HUES64 (cell line): ENCODE measurements at regions not wholly inside any gene's neighbourhood (a gene's known extent, or its start where the extent isn't known, plus 50 kb on each side); places are given as distances from the start of the nearest gene placed in this dataset.
"Not testable (repeated sequence)": the region's sequence is repeated elsewhere in the genome, so short reads cannot be mapped to it uniquely, and the experiment has no call there.

Source experiments
- H3K27ac ChIP-seq: 2 replicates; pipeline ENCODE4 v1.7.0; 2013; ENCODE audit warnings: low read depth, low read length, inconsistent platforms
- H3K27me3 ChIP-seq: 2 replicates; pipeline ENCODE4 v1.6.1; 2013; ENCODE audit warnings: mild to moderate bottlenecking, low read length; ENCODE audit not compliant: insufficient read depth
- H3K36me3 ChIP-seq: 2 replicates; pipeline ENCODE4 v1.6.1; 2013; ENCODE audit warnings: mild to moderate bottlenecking, low read length; ENCODE audit not compliant: insufficient read depth
- H3K4me1 ChIP-seq: 2 replicates; pipeline ENCODE4 v1.6.1; 2013; ENCODE audit warnings: mild to moderate bottlenecking, low read length, moderate library complexity; ENCODE audit not compliant: insufficient read depth
- H3K4me3 ChIP-seq: 2 replicates; pipeline ENCODE4 v1.5.1; 2013; ENCODE audit warnings: mild to moderate bottlenecking, low read length, moderate library complexity
- H3K9ac ChIP-seq: 2 replicates; pipeline ENCODE4 v1.6.1; 2013; ENCODE audit warnings: mild to moderate bottlenecking, low read depth, low read length
- H3K9me3 ChIP-seq: 2 replicates; pipeline ENCODE4 v1.6.1; 2013; ENCODE audit warnings: low read depth, low read length; ENCODE audit not compliant: insufficient read depth
- whole genome bisulfite sequencing: fragments of 150-250, 120-280 bp; methylation state at CpG from one replicate; pipeline ENCODE4 v1.1.7; 2013; ENCODE audit warnings: missing lambda C conversion rate; 5-methylcytosine and 5-hydroxymethylcytosine counted together

GRCh38 chr2:87412036-87412820 is 335.7 kb upstream of the PLGLB2 start:
- H3K27ac ChIP-seq, H3K4me3 ChIP-seq, H3K9ac ChIP-seq, H3K4me1 ChIP-seq, H3K9me3 ChIP-seq, H3K27me3 ChIP-seq, H3K36me3 ChIP-seq: not testable (repeated sequence)
- 92% methylated on average over 1 of the region's 7 CpGs for WGBS

DNA sequence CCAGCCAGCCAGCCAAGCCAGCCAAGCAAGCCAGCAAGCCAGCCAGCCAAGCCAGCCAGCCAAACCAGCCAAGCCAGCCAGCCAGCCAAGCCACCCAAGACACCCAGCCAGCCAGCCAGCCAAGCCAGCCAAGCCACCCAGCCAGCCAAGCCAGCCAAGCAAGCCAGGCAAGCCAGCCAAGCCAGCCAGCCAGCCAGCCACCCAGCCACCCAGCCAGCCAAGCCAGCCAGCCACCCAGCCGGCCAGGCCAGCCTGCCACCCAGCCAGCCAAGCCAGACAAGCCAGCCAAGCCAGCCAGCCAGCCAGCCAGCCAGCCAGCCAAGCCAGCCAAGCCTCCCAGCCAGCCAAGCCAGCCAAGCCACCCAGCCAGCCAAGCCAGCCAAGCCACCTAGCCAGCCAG is 333.6 kb upstream of the PLGLB2 start:
- WGBS = 6% methylated on average over 1 of the region's 1 CpG
- H3K4me1 ChIP-seq, H3K36me3 ChIP-seq, H3K4me3 ChIP-seq, H3K27me3 ChIP-seq, H3K27ac ChIP-seq, H3K9me3 ChIP-seq, H3K9ac ChIP-seq: not testable (repeated sequence)

DNA sequence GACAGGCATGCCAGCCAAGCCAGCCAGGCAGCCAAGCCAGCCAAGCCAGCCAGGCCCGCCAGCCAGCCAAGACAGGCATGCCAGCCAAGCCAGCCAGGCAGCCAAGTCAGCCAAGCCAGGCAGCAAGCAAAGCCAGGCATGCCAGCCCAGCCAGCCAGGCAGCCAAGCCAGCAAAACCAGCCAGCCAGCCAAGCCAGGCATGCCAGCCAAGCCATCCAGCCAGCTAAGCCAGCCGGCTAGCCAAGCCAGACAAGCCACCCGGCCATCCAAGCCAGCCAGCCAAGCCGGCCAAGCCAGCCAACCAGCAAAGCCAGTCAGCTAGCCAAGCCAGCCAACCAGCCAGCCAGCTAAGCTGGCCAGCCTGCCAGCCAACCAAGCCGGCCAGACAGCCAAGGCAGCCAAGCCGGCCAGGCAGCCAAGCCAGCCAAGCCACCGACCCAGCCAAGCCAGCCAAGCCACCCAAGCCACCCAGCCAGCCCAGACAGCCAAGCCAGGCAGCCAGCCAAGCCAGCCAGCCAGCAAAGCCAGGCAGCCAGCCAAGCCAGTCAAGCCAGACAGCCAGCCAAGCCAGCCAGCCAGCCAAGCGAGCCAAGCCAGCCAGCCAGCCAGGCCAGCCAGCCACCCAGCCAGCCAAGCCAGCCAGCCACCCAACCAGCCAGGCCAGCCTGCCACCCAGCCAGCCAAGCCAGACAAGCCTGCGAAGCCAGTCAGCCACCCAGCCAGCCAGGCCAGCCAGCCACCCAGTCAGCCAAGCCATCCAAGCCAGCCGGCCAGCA is 332.9 kb upstream of the PLGLB2 start:
- not testable (repeated sequence) for H3K9me3 ChIP-seq, H3K36me3 ChIP-seq, H3K4me3 ChIP-seq, H3K27ac ChIP-seq, H3K27me3 ChIP-seq, H3K4me1 ChIP-seq, H3K9ac ChIP-seq
- WGBS = 97% methylated on average over 2 of the region's 10 CpGs

GRCh38 chr2:87415586-87416265 is 332.2 kb upstream of the PLGLB2 start:
- H3K9ac ChIP-seq, H3K4me3 ChIP-seq, H3K27me3 ChIP-seq, H3K27ac ChIP-seq, H3K36me3 ChIP-seq, H3K9me3 ChIP-seq, H3K4me1 ChIP-seq: not testable (repeated sequence)
- WGBS = 14% methylated on average over 1 of the region's 1 CpG

- H3K4me3 ChIP-seq, H3K9me3 ChIP-seq, H3K36me3 ChIP-seq, H3K9ac ChIP-seq, H3K27ac ChIP-seq, H3K4me1 ChIP-seq, H3K27me3 ChIP-seq: not testable (repeated sequence)
- WGBS = 77% methylated on average over 1 of the region's 1 CpG
Measured at GRCh38 chr2:87416266-87416592, 331.7 kb upstream of the PLGLB2 start.

DNA sequence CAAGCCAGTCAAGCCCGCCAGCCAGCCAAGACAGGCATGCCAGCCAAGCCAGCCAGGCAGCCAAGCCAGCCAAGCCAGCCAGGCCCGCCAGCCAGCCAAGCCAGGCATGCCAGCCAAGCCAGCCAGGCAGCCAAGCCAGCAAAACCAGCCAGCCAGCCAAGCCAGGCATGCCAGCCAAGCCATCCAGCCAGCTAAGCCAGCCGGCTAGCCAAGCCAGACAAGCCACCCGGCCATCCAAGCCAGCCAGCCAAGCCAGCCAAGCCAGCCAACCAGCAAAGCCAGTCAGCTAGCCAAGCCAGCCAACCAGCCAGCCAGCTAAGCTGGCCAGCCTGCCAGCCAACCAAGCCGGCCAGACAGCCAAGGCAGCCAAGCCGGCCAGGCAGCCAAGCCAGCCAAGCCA is 330.7 kb upstream of the PLGLB2 start:
- WGBS = 100% methylated on average over 2 of the region's 6 CpGs

DNA sequence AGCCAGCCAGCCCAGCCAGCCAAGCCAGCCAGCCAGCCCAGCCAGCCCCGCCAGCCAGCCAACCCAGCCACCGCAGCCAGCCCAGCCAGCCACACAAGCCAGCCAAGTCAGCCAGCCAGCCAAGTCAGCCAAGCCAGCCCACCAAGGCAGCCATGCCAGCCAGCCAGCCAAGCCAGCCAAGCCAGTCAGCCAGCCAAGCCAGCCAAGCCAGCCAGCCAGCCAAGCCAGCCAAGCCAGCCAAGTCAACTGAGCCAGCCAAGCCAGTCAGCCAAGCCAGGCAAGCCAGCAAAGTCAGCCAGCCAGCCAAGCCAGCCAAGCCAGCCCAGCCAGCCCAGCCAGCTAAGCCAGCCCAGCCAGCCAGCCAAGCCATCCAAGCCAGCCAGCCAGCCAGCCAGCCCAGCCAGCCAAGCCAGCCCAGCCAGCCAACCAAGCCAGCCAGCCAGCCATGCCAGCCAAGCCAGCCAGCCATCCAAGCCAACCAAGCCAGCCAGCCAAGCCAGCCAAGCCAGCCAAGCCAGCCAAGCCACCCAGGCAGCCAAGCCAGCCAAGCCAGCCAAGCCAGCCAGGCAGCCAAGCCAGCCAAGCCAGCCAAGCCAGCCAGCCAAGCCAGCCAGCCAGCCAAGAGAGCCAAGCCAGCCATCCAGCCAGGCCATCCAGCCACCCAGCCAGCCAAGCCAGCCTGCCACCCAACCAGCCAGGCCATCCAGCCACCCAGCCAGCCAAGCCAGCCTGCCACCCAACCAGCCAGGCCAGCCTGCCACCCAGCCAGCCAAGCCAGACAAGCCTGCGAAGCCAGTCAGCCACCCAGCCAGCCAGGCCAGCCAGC is 329.9 kb upstream of the PLGLB2 start:
- H3K9me3 ChIP-seq, H3K4me3 ChIP-seq, H3K36me3 ChIP-seq, H3K27me3 ChIP-seq, H3K27ac ChIP-seq, H3K9ac ChIP-seq, H3K4me1 ChIP-seq: not testable (repeated sequence)
- 100% methylated on average over 1 of the region's 3 CpGs for WGBS

More for the DNA sequence above, 330.7 kb upstream of the PLGLB2 start:
- not testable (repeated sequence) for H3K9ac ChIP-seq, H3K27ac ChIP-seq, H3K4me3 ChIP-seq, H3K27me3 ChIP-seq, H3K9me3 ChIP-seq, H3K4me1 ChIP-seq, H3K36me3 ChIP-seq

GRCh38 chr2:87418823-87419822 is 328.8 kb upstream of the PLGLB2 start:
- not testable (repeated sequence) for H3K4me3 ChIP-seq, H3K36me3 ChIP-seq, H3K4me1 ChIP-seq, H3K9me3 ChIP-seq, H3K9ac ChIP-seq, H3K27ac ChIP-seq, H3K27me3 ChIP-seq
- WGBS = 90% methylated on average over 4 of the region's 9 CpGs

DNA sequence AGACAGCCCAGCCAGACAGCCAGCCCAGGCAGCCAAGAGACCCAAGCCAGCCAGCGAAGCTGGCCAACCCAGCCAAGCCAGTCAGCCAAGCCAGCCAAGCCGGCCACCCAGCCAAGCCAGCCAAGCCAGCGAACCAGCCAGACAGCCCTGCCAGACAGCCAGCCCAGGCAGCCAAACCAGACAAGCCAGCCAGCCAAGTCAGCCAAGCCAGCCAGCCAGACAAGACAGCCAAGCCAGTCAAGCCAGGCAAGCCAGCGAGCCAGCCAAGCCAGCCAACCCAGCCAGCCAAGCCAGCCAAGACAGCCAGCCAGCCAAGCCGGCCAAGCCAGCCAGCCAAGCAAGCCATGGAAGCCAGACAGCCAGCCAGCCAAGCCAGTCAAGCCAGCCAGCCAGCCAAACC is 327.9 kb upstream of the PLGLB2 start:
- H3K36me3 ChIP-seq, H3K27me3 ChIP-seq, H3K4me3 ChIP-seq, H3K27ac ChIP-seq, H3K9me3 ChIP-seq, H3K9ac ChIP-seq, H3K4me1 ChIP-seq: not testable (repeated sequence)
- WGBS = no CpG with 5 or more reads among the region's 5 CpGs

- WGBS = no CpG with 5 or more reads among the region's 4 CpGs
- not testable (repeated sequence) for H3K27me3 ChIP-seq, H3K4me3 ChIP-seq, H3K36me3 ChIP-seq, H3K27ac ChIP-seq, H3K9ac ChIP-seq, H3K4me1 ChIP-seq, H3K9me3 ChIP-seq
Measured at GRCh38 chr2:87420954-87421353, 326.9 kb upstream of the PLGLB2 start.
